ENCODE measurements at regions not wholly inside any gene's neighbourhood (a gene's known extent, or its start where the extent isn't known, plus 50 kb on each side); places are given as distances from the start of the nearest gene placed in this dataset.
"Not testable (repeated sequence)": the region's sequence is repeated elsewhere in the genome, so short reads cannot be mapped to it uniquely, and the experiment has no call there.

- 89% methylated on average over 6 of the region's 6 CpGs for WGBS
- H3K9me3 ChIP-seq; H3K4me3 ChIP-seq; H3K36me3 ChIP-seq; H3K27ac ChIP-seq (replicated peaks in 1 of 4); intact Hi-C loops (cut with DNase I); H3K4me1 ChIP-seq; DNase-seq (ENCODE audit: extremely low spot score); H3K27me3 ChIP-seq: not testable (repeated sequence)
These were observed 53.4 kb upstream of the MED14 start for GRCh38 chrX:40788698-40789097.

- H3K27ac ChIP-seq (replicated peaks in 1 of 4), result no peak overlapping the region
- intact Hi-C loops (cut with DNase I), result loop anchor here (5.0 kb wide), 1 partner anchor 130 kb away; no protein-coding TSS in a partner anchor
- peaks cover 4 to 14% (median 11%) of the 10 kb centered on the region in 4 donors for H3K4me1 ChIP-seq
- WGBS, result 67% methylated on average over 1 of the region's 1 CpG
- TF ChIP-seq POLR2AphosphoS5 (IDR thresholded peaks at IDR 0.05), result no peak
- H3K9me3 ChIP-seq, result peaks cover 0 to 10% (median 0%) of the 10 kb centered on the region in 4 donors
- no peaks in the 10 kb centered on the region for H3K36me3 ChIP-seq
- H3K27me3 ChIP-seq, result no peaks in the 10 kb centered on the region
- no peak for DNase-seq (ENCODE audit: extremely low spot score)
- H3K4me3 ChIP-seq, result no peak overlapping the region
These were observed 57.1 kb upstream of the MED14 start for GRCh38 chrX:40792433-40792832.

- intact Hi-C loops (cut with DNase I), result loop anchor here (5.0 kb wide), 1 partner anchor 132 kb away; no protein-coding TSS in a partner anchor
- peaks cover 4 to 14% (median 11%) of the 10 kb centered on the region in 4 donors for H3K4me1 ChIP-seq
These were observed 59.4 kb upstream of the MED14 start for GRCh38 chrX:40794829-40795130.

GRCh38 chrX:40799745-40800144 is 64.4 kb upstream of the MED14 start:
- H3K4me3 ChIP-seq; H3K27me3 ChIP-seq; H3K36me3 ChIP-seq; H3K4me1 ChIP-seq; H3K27ac ChIP-seq (replicated peaks in 1 of 4); DNase-seq (ENCODE audit: extremely low spot score); intact Hi-C loops (cut with DNase I): not testable (repeated sequence)
- peaks cover 0 to 11% (median 0%) of the 10 kb centered on the region in 4 donors for H3K9me3 ChIP-seq
- WGBS, result 80% methylated on average over 3 of the region's 3 CpGs

More at GRCh38 chrX:40794829-40795130, 59.4 kb upstream of the MED14 start:
- peaks cover 0 to 11% (median 0%) of the 10 kb centered on the region in 4 donors for H3K9me3 ChIP-seq
- WGBS, result 83% methylated on average over 1 of the region's 1 CpG
- H3K27me3 ChIP-seq; H3K27ac ChIP-seq (replicated peaks in 1 of 4); H3K4me3 ChIP-seq; H3K36me3 ChIP-seq; DNase-seq (ENCODE audit: extremely low spot score): not testable (repeated sequence)

- H3K9me3 ChIP-seq, result no peaks in the 10 kb centered on the region
- intact Hi-C loops (cut with DNase I), result no loop called here
- DNase-seq (ENCODE audit: extremely low spot score), result no peak
- no peak overlapping the region for H3K4me3 ChIP-seq
- WGBS, result 81% methylated on average over 4 of the region's 13 CpGs
- no peaks in the 10 kb centered on the region for H3K36me3 ChIP-seq
- H3K27ac ChIP-seq (replicated peaks in 1 of 4), result no peak overlapping the region
- no peaks in the 10 kb centered on the region for H3K4me1 ChIP-seq
- TF ChIP-seq CTCF (IDR thresholded peaks at IDR 0.05) (no peak), EP300 (IDR thresholded peaks at IDR 0.05) (no peak), POLR2A (IDR thresholded peaks at IDR 0.05; ENCODE audit: low read depth) (no peak), POLR2AphosphoS5 (IDR thresholded peaks at IDR 0.05) (no peak)
- peaks cover 0 to 3% (median 0%) of the 10 kb centered on the region in 4 donors for H3K27me3 ChIP-seq
These were observed 70.1 kb upstream of the MED14 start for GRCh38 chrX:40805404-40805803.

- H3K9me3 ChIP-seq, result no peaks in the 10 kb centered on the region
- no peaks in the 10 kb centered on the region for H3K4me1 ChIP-seq
- H3K36me3 ChIP-seq, result no peaks in the 10 kb centered on the region
- TF ChIP-seq CTCF (IDR thresholded peaks at IDR 0.05), result no peak
- H3K27me3 ChIP-seq, result peaks cover 0 to 3% (median 0%) of the 10 kb centered on the region in 4 donors
- intact Hi-C loops (cut with DNase I), result no loop called here
- no peak overlapping the region for H3K4me3 ChIP-seq
- DNase-seq (ENCODE audit: extremely low spot score), result no peak
- 91% methylated on average over 8 of the region's 8 CpGs for WGBS
- no peak overlapping the region for H3K27ac ChIP-seq (replicated peaks in 1 of 4)
These were observed 71.3 kb upstream of the MED14 start for GRCh38 chrX:40806513-40807220.

- H3K4me1 ChIP-seq, result no peaks in the 10 kb centered on the region
- H3K9me3 ChIP-seq, result no peaks in the 10 kb centered on the region
- no peaks in the 10 kb centered on the region for H3K36me3 ChIP-seq
- peaks cover 0 to 3% (median 0%) of the 10 kb centered on the region in 4 donors for H3K27me3 ChIP-seq
- H3K27ac ChIP-seq (replicated peaks in 1 of 4), result no peak overlapping the region
- WGBS, result 61% methylated on average over 4 of the region's 4 CpGs
- DNase-seq (ENCODE audit: extremely low spot score), result no peak
- TF ChIP-seq CTCF (IDR thresholded peaks at IDR 0.05) (no peak), POLR2AphosphoS5 (IDR thresholded peaks at IDR 0.05) (no peak), EP300 (IDR thresholded peaks at IDR 0.05) (no peak), POLR2A (IDR thresholded peaks at IDR 0.05; ENCODE audit: low read depth) (no peak)
- H3K4me3 ChIP-seq, result no peak overlapping the region
- intact Hi-C loops (cut with DNase I), result no loop called here
These were observed 72.0 kb upstream of the MED14 start for GRCh38 chrX:40807384-40807783.
